H9 (cell line): ENCODE measurements at regions not wholly inside any gene's neighbourhood (a gene's known extent, or its start where the extent isn't known, plus 50 kb on each side); places are given as distances from the start of the nearest gene placed in this dataset.

Experiments used
- DNase-seq: peaks from one replicate; pipeline ENCODE4 v3.0.0-alpha.2; 2017
- H2AFZ ChIP-seq: one replicate; pipeline ENCODE4 v1.6.1; 2013; ENCODE audit warnings: mild to moderate bottlenecking, low read length, control low read depth, moderate library complexity
- H2AK5ac ChIP-seq: 2 replicates; pipeline ENCODE4 v1.6.1; 2013; ENCODE audit warnings: low read length, control low read depth, mixed read lengths; ENCODE audit not compliant: insufficient read length
- H2BK120ac ChIP-seq: one replicate; pipeline ENCODE4 v1.6.1; 2013; ENCODE audit warnings: low read depth, mild to moderate bottlenecking, low read length, control low read depth, inconsistent platforms; ENCODE audit not compliant: poor library complexity, severe bottlenecking
- H2BK12ac ChIP-seq: 2 replicates; pipeline ENCODE4 v1.6.1; 2013; ENCODE audit warnings: low read length, control low read depth, mixed read lengths, low read depth; ENCODE audit not compliant: insufficient read length
- H2BK15ac ChIP-seq: 2 replicates; pipeline ENCODE4 v1.6.1; 2013; ENCODE audit warnings: low read depth, low read length, control low read depth
- H2BK20ac ChIP-seq: one replicate; pipeline ENCODE4 v1.6.1; 2013; ENCODE audit warnings: low read depth, mild to moderate bottlenecking, low read length, control low read depth, inconsistent platforms; ENCODE audit not compliant: poor library complexity, severe bottlenecking
- H2BK5ac ChIP-seq: 2 replicates; pipeline ENCODE4 v1.6.1; 2013; ENCODE audit warnings: low read length, control low read depth, mixed read lengths; ENCODE audit not compliant: insufficient read length
- H3K14ac ChIP-seq: 2 replicates; pipeline ENCODE4 v1.6.1; 2013; ENCODE audit warnings: low read length, control low read depth; ENCODE audit not compliant: insufficient read depth
- H3K18ac ChIP-seq: 2 replicates; pipeline ENCODE4 v1.6.1; 2013; ENCODE audit warnings: low read depth, mild to moderate bottlenecking, mixed read lengths, low read length, control low read depth; ENCODE audit not compliant: insufficient read length
- H3K23ac ChIP-seq: 2 replicates; pipeline ENCODE4 v1.6.1; 2013; ENCODE audit warnings: low read length, control low read depth, mixed read lengths, low read depth; ENCODE audit not compliant: insufficient read length
- H3K23me2 ChIP-seq: 2 replicates; pipeline ENCODE4 v1.6.1; 2013; ENCODE audit warnings: low read depth, mild to moderate bottlenecking, mixed read lengths, low read length, control low read depth; ENCODE audit not compliant: insufficient read length, poor library complexity, severe bottlenecking
- H3K27ac ChIP-seq: 2 replicates; pipeline ENCODE4 v1.5.1; 2013; ENCODE audit warnings: low read length, control low read depth, mixed read lengths, low read depth; ENCODE audit not compliant: insufficient read length
- H3K27me3 ChIP-seq: 2 replicates; pipeline ENCODE4 v1.6.1; 2013; ENCODE audit warnings: low read length, control low read depth, inconsistent platforms; ENCODE audit not compliant: insufficient read depth
- H3K4ac ChIP-seq: 2 replicates; pipeline ENCODE4 v1.6.1; 2013; ENCODE audit warnings: low read depth, mild to moderate bottlenecking, control low read depth, inconsistent platforms, low read length, moderate library complexity
- H3K4me1 ChIP-seq: 2 replicates; pipeline ENCODE4 v1.6.1; 2013; ENCODE audit warnings: low read length, control low read depth, inconsistent platforms; ENCODE audit not compliant: insufficient read depth
- H3K4me2 ChIP-seq: 2 replicates; pipeline ENCODE4 v1.6.1; 2013; ENCODE audit warnings: low read length, control low read depth, mixed read lengths; ENCODE audit not compliant: insufficient read length, insufficient read depth
- H3K56ac ChIP-seq: 2 replicates; pipeline ENCODE4 v1.6.1; 2013; ENCODE audit warnings: low read depth, mild to moderate bottlenecking, mixed read lengths, low read length, control low read depth; ENCODE audit not compliant: insufficient read length
- H3K79me1 ChIP-seq: 2 replicates; pipeline ENCODE4 v1.6.1; 2013; ENCODE audit warnings: low read depth, mild to moderate bottlenecking, moderate library complexity, low read length, control low read depth, inconsistent platforms; ENCODE audit not compliant: insufficient read depth, poor library complexity, severe bottlenecking
- H3K79me2 ChIP-seq: 2 replicates; pipeline ENCODE4 v1.6.1; 2013; ENCODE audit warnings: low read length, control low read depth, inconsistent platforms; ENCODE audit not compliant: insufficient read depth
- H3K9ac ChIP-seq: 2 replicates; pipeline ENCODE4 v1.6.1; 2013; ENCODE audit warnings: low read length, control low read depth, mixed read lengths; ENCODE audit not compliant: insufficient read length; ENCODE audit errors: extremely low read depth
- H3K9me3 ChIP-seq: one replicate; pipeline ENCODE4 v1.6.1; 2013; ENCODE audit warnings: low read depth, low read length, inconsistent platforms; ENCODE audit not compliant: control insufficient read depth
- H3T11ph ChIP-seq: one replicate; pipeline ENCODE4 v1.6.1; 2013; ENCODE audit warnings: mild to moderate bottlenecking, low read length, control low read depth, inconsistent platforms
- H4K20me1 ChIP-seq: one replicate; pipeline ENCODE4 v1.6.1; 2013; ENCODE audit not compliant: control insufficient read depth, insufficient read length, insufficient read depth
- H4K5ac ChIP-seq: 2 replicates; pipeline ENCODE4 v1.6.1; 2013; ENCODE audit warnings: low read depth, mild to moderate bottlenecking, mixed read lengths, low read length, control low read depth; ENCODE audit not compliant: insufficient read length
- H4K8ac ChIP-seq: replicated peaks from 2 replicates; pipeline ENCODE4 v1.6.1; 2013; ENCODE audit warnings: low read length, control low read depth, mixed read lengths, low read depth; ENCODE audit not compliant: insufficient read length
- H4K91ac ChIP-seq: 2 replicates; pipeline ENCODE4 v1.6.1; 2013; ENCODE audit warnings: low read depth, mild to moderate bottlenecking, moderate library complexity, mixed read lengths, low read length, control low read depth; ENCODE audit not compliant: insufficient read length
- H3K27ac Mint-ChIP-seq, 3 experiments: 2 replicates in 2 of 3; 3 replicates in 1 of 3; pipeline ENCODE4 v1.8.0; 2020 to 2021; ENCODE audit warnings: mixed read lengths in 3 of 3, mild to moderate bottlenecking in 1 of 3, moderate library complexity in 1 of 3
- H3K27me3 Mint-ChIP-seq: 2 replicates; pipeline ENCODE4 v1.8.0; 2021; ENCODE audit warnings: low read depth, mild to moderate bottlenecking, moderate library complexity, mixed read lengths
- H3K36me3 Mint-ChIP-seq, 3 experiments: 2 replicates in 2 of 3; 3 replicates in 1 of 3; pipeline ENCODE4 v1.8.0; 2020 to 2021; ENCODE audit warnings: low read depth in 3 of 3, mixed read lengths in 3 of 3; ENCODE audit not compliant: insufficient read depth in 1 of 3
- H3K4me1 Mint-ChIP-seq, 2 experiments: 2 replicates each; pipeline ENCODE4 v1.8.0; 2020; ENCODE audit warnings: mixed read lengths in 2 of 2
- H3K4me3 Mint-ChIP-seq, 2 experiments: 2 replicates in 1 of 2; 3 replicates in 1 of 2; pipeline ENCODE4 v1.8.0; 2020 to 2021; ENCODE audit warnings: mild to moderate bottlenecking in 2 of 2, mixed read lengths in 2 of 2, moderate library complexity in 1 of 2
- H3K9me3 Mint-ChIP-seq, 2 experiments: 2 replicates in 1 of 2; 3 replicates in 1 of 2; pipeline ENCODE4 v1.8.0; 2020; ENCODE audit warnings: mild to moderate bottlenecking in 2 of 2, mixed read lengths in 2 of 2, moderate library complexity in 1 of 2
- WGBS: extraction: QIAGEN DNeasy Blood & Tissue Kit; methylation state at CpG from one replicate; pipeline ENCODE4 v1.1.7; 2013; ENCODE audit warnings: missing lambda C conversion rate, low lambda C conversion rate, mixed read lengths; ENCODE audit not compliant: insufficient read length; ENCODE audit errors: extremely low coverage; 5-methylcytosine and 5-hydroxymethylcytosine counted together
- TF ChIP-seq, protein P1 (sequence below): fragments of 200-600 bp; sonication (generic); conservative IDR thresholded peaks from 3 replicates; pipeline ENCODE4 v1.8.0; 2021; ENCODE audit warnings: antibody characterized with exemption, mild to moderate bottlenecking

DNA sequence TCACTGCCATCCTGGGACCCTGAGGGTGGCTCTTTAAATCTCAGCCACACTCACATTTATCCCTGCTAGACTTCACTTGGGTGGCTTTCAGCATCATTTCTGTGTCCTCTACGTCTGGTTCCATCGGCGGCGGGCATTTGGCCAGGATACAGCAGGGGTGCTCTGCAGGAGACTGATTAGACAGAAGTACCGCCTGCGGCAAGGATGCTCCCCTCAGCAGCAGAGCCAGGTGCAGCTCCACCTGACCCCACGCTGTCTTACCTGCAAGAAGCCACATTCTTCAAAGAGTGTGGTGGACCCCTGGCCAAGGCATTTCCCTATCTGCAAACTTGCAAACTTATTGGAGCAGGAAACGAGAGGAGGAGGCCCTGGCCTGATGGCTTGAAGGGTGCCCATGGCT is 309.8 kb upstream of the IRX4 start:
- H3T11ph ChIP-seq = no peak overlapping the region
- no peak overlapping the region for H3K23ac ChIP-seq
- H2BK15ac ChIP-seq = no peak overlapping the region
- DNase-seq = peak; percentile 17
- no peak overlapping the region for H4K5ac ChIP-seq
- peaks cover 1 to 9% (median 9%) of the 10 kb centered on the region in 3 experiments; a peak in 6 of 7 replicates for H3K36me3 Mint-ChIP-seq
- TF ChIP-seq, protein P1, sequence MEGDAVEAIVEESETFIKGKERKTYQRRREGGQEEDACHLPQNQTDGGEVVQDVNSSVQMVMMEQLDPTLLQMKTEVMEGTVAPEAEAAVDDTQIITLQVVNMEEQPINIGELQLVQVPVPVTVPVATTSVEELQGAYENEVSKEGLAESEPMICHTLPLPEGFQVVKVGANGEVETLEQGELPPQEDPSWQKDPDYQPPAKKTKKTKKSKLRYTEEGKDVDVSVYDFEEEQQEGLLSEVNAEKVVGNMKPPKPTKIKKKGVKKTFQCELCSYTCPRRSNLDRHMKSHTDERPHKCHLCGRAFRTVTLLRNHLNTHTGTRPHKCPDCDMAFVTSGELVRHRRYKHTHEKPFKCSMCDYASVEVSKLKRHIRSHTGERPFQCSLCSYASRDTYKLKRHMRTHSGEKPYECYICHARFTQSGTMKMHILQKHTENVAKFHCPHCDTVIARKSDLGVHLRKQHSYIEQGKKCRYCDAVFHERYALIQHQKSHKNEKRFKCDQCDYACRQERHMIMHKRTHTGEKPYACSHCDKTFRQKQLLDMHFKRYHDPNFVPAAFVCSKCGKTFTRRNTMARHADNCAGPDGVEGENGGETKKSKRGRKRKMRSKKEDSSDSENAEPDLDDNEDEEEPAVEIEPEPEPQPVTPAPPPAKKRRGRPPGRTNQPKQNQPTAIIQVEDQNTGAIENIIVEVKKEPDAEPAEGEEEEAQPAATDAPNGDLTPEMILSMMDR = no peak
- H3K4me1 Mint-ChIP-seq = no peaks in the 10 kb centered on the region
- H3K14ac ChIP-seq = no peak overlapping the region
- H4K8ac ChIP-seq = no peak overlapping the region
- no peaks in the 10 kb centered on the region for H3K79me1 ChIP-seq
- H3K27me3 ChIP-seq = no peaks in the 10 kb centered on the region
- H2BK5ac ChIP-seq = no peak overlapping the region
- no peak overlapping the region for H2BK20ac ChIP-seq
- no peaks in the 10 kb centered on the region for H3K4me1 ChIP-seq
- peaks cover 14 to 18% of the 10 kb centered on the region in 2 experiments; a peak in 4 of 5 replicates for H3K9me3 Mint-ChIP-seq
- no peaks in the 10 kb centered on the region for H3K79me2 ChIP-seq
- no peak overlapping the region for H3K27ac Mint-ChIP-seq
- no peak overlapping the region for H4K91ac ChIP-seq
- H3K27me3 Mint-ChIP-seq = peaks cover 9% of the 10 kb centered on the region
- no peak overlapping the region for H3K4ac ChIP-seq
- H3K9me3 ChIP-seq = peaks cover 5% of the 10 kb centered on the region
- H3K18ac ChIP-seq = no peak overlapping the region
- no peak overlapping the region for H3K27ac ChIP-seq
- no peak overlapping the region for H3K9ac ChIP-seq
- H2AFZ ChIP-seq = no peak overlapping the region
- no CpG with 5 or more reads among the region's 8 CpGs for WGBS
- H4K20me1 ChIP-seq = no peaks in the 10 kb centered on the region
- no peak overlapping the region for H3K4me3 Mint-ChIP-seq
- H3K23me2 ChIP-seq = no peaks in the 10 kb centered on the region
- no peak overlapping the region for H2BK120ac ChIP-seq
- no peak overlapping the region for H3K56ac ChIP-seq
- H3K4me2 ChIP-seq = no peak overlapping the region
- no peak overlapping the region for H2BK12ac ChIP-seq
- H2AK5ac ChIP-seq = no peak overlapping the region
